ENCODE measurements at regions not wholly inside any gene's neighbourhood (a gene's known extent, or its start where the extent isn't known, plus 50 kb on each side); places are given as distances from the start of the nearest gene placed in this dataset.
A peak's percentile ranks its signal among the peaks of the same experiment; 100 is the strongest.

GRCh38 chr3:187520027-187520945 lies 149.9 kb downstream of the SST start:
- no peak overlapping the region for H3K4me3 Mint-ChIP-seq
- no peaks in the 10 kb centered on the region for H3K36me3 Mint-ChIP-seq (ENCODE audit: low read depth)
- H3K27ac Mint-ChIP-seq = no peak overlapping the region
- H3K9me3 Mint-ChIP-seq = no peaks in the 10 kb centered on the region
- TF ChIP-seq CTCF (IDR thresholded peaks at IDR 0.05) = no peak
- peaks cover 12% of the 10 kb centered on the region for H3K4me1 Mint-ChIP-seq
- H3K27me3 Mint-ChIP-seq (ENCODE audit: low read depth, poor library complexity) = no peaks in the 10 kb centered on the region
- DNase-seq = no peak

- Mint-ChIP-seq H3K9me3 (no peaks in the 10 kb centered on the region), H3K36me3 (ENCODE audit: low read depth) (no peaks in the 10 kb centered on the region), H3K4me1 (peaks cover 7% of the 10 kb centered on the region), H3K27me3 (ENCODE audit: low read depth, poor library complexity) (peaks cover 3% of the 10 kb centered on the region), H3K4me3 (no peak overlapping the region), H3K27ac (peak overlapping the region; percentile 4)
- TF ChIP-seq CTCF (IDR thresholded peaks at IDR 0.05) = no peak
- no peak for DNase-seq
These were observed 150.7 kb downstream of the SST start for GRCh38 chr3:187519428-187519890.

DNA sequence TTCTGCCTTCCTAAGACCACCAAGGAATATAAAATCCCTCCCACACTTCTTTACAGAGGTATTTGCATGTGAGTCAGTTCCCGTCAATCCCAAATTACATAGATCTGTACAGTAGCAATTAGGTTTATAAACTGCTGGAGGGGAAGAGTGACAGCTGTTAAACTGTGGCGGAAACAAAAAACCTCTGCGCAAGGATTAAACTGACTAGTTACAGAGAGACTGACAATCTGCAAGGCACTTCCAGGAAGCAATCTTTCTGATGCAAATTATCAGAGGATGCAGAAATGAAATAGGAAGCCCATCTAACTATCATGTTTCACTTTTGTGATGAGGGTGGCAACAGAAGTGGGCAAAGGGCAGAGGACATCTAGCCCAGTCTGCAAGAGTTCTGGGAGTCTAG lies 150.4 kb downstream of the RTP4 start:
- no peak for DNase-seq
- no peak overlapping the region for H3K27ac Mint-ChIP-seq
- H3K36me3 Mint-ChIP-seq (ENCODE audit: low read depth) = no peaks in the 10 kb centered on the region
- H3K27me3 Mint-ChIP-seq (ENCODE audit: low read depth, poor library complexity) = peaks cover 3% of the 10 kb centered on the region
- H3K4me1 Mint-ChIP-seq = peaks cover 3% of the 10 kb centered on the region
- no peaks in the 10 kb centered on the region for H3K9me3 Mint-ChIP-seq
- no peak for TF ChIP-seq CTCF (IDR thresholded peaks at IDR 0.05)
- H3K4me3 Mint-ChIP-seq = no peak overlapping the region

- Mint-ChIP-seq H3K27me3 (ENCODE audit: low read depth, poor library complexity) (peaks cover 3% of the 10 kb centered on the region), H3K4me3 (no peak overlapping the region), H3K36me3 (ENCODE audit: low read depth) (no peaks in the 10 kb centered on the region), H3K27ac (no peak overlapping the region), H3K4me1 (peaks cover 3% of the 10 kb centered on the region), H3K9me3 (no peaks in the 10 kb centered on the region)
- TF ChIP-seq CTCF (IDR thresholded peaks at IDR 0.05) = no peak
- DNase-seq = no peak
These were observed 150.0 kb downstream of the RTP4 start for GRCh38 chr3:187518207-187518606.

- Mint-ChIP-seq H3K9me3 (peaks cover 11% of the 10 kb centered on the region), H3K4me3 (no peak overlapping the region), H3K4me1 (peaks cover 3% of the 10 kb centered on the region), H3K27ac (peak overlapping the region; percentile 77), H3K36me3 (ENCODE audit: low read depth) (no peaks in the 10 kb centered on the region), H3K27me3 (ENCODE audit: low read depth, poor library complexity) (peaks cover 3% of the 10 kb centered on the region)
- TF ChIP-seq CTCF (IDR thresholded peaks at IDR 0.05) = no peak
- no peak for DNase-seq
These were observed 148.4 kb downstream of the RTP4 start for GRCh38 chr3:187516446-187517185.
